GM12878 (cell line): ENCODE measurements at regions not wholly inside any gene's neighbourhood (a gene's known extent, or its start where the extent isn't known, plus 50 kb on each side); places are given as distances from the start of the nearest gene placed in this dataset.

Experiments used
- ATAC-seq: fragments of 200-7000 bp; cut with Tn5 transposase; 3 replicates; pipeline ENCODE4 v1.9.1; 2020; ENCODE audit warnings: mild to moderate bottlenecking, moderate library complexity
- BruUV-seq: library from RNA; stranded (reverse); fragments of 400-500 nt; replicated peaks from 2 replicates; lab custom pipeline; 2021; lab: Mats Ljungman, UMichigan
- CTCF ChIA-PET: fragments of 300-600 bp; sonication (Branson Sonifier 250); formaldehyde crosslinking; extraction: SDS; loops from one replicate; lab custom pipeline; 2021; ENCODE audit warnings: inconsistent platforms; lab: Yijun Ruan, JAX
- POLR2A ChIA-PET: fragments of 350-600 bp; formaldehyde crosslinking; extraction: SDS; loops from one replicate; lab custom pipeline; 2021; ENCODE audit warnings: inconsistent platforms; lab: Charles Lee
- RAD21 ChIA-PET: fragments of 300-600 bp; sonication (Branson Sonifier 250); formaldehyde crosslinking; loops from one replicate; lab custom pipeline; 2023; ENCODE audit warnings: antibody characterized with exemption; ENCODE audit not compliant: unreplicated experiment; lab: Charles Lee
- SMC1A ChIA-PET: fragments of 300-600 bp; sonication (Branson Sonifier 250); formaldehyde crosslinking; loops from one replicate; lab custom pipeline; 2023; ENCODE audit not compliant: unreplicated experiment, uncharacterized antibody; lab: Charles Lee
- DNase-seq: peaks from one replicate; pipeline ENCODE4 v3.0.0-alpha.2; 2011; ENCODE audit warnings: low read depth, low spot score
- FAIRE-seq: peaks from 3 replicates; lab custom pipeline; 2011; peaks lifted over from hg19 to GRCh38; lab: Jason Lieb, UNC
- H2AFZ ChIP-seq: 2 replicates; pipeline ENCODE4 v1.6.0; 2011; ENCODE audit warnings: low read depth, low read length, control low read depth; ENCODE audit not compliant: control insufficient read depth
- H3K27ac ChIP-seq: 2 replicates; pipeline ENCODE4 v1.5.1; 2011; ENCODE audit warnings: control low read depth; ENCODE audit not compliant: control insufficient read depth, insufficient read depth
- H3K27me3 ChIP-seq, 2 experiments: replicated peaks in 1 of 2; 2 replicates each; pipeline versions ENCODE4 v1.6.0 to v1.6.1; 2011; ENCODE audit warnings: low read length in 1 of 2; ENCODE audit not compliant: control insufficient read depth in 2 of 2, insufficient read depth in 2 of 2
- H3K36me3 ChIP-seq, 2 experiments: 2 replicates each; pipeline ENCODE4 v1.5.1; 2011; ENCODE audit warnings: low read length in 1 of 2; ENCODE audit not compliant: control insufficient read depth in 2 of 2, insufficient read depth in 2 of 2
- H3K4me1 ChIP-seq: 2 replicates; pipeline ENCODE4 v1.6.1; 2011; ENCODE audit warnings: mild to moderate bottlenecking, low read length, moderate library complexity, mixed read lengths; ENCODE audit not compliant: control insufficient read depth, insufficient read depth
- H3K4me2 ChIP-seq: 2 replicates; pipeline ENCODE4 v1.6.0; 2011; ENCODE audit warnings: control low read depth; ENCODE audit not compliant: control insufficient read depth, insufficient read depth
- H3K4me3 ChIP-seq: fragments of 200-600 bp; sonication (generic); 2 replicates; pipeline ENCODE4 v1.5.1; 2016
- H3K79me2 ChIP-seq: 2 replicates; pipeline ENCODE4 v1.6.0; 2011; ENCODE audit warnings: low read length; ENCODE audit not compliant: control insufficient read depth, insufficient read depth
- H3K9ac ChIP-seq: 2 replicates; pipeline ENCODE4 v1.8.0; 2011; ENCODE audit warnings: low read length, control low read depth, mixed read lengths; ENCODE audit not compliant: control insufficient read depth, insufficient read depth
- H3K9me3 ChIP-seq: replicated peaks from 3 replicates; pipeline ENCODE4 v1.5.1; 2011; ENCODE audit warnings: mild to moderate bottlenecking, low read length; ENCODE audit not compliant: control insufficient read depth, insufficient read depth
- H4K20me1 ChIP-seq: 2 replicates; pipeline ENCODE4 v1.6.0; 2011; ENCODE audit not compliant: control insufficient read depth, insufficient read depth
- BMI1 ChIP-seq: fragments of 450-650 bp; IDR thresholded peaks from 2 replicates; pipeline ENCODE4 v1.6.1; 2016; ENCODE audit warnings: mild to moderate bottlenecking, moderate library complexity, borderline replicate concordance
- CBX5 ChIP-seq: sonication (generic); IDR thresholded peaks from 2 replicates; pipeline ENCODE4 v1.6.1; 2016; ENCODE audit warnings: low read depth, moderate library complexity, mild to moderate bottlenecking, inconsistent platforms
- CHD1 ChIP-seq: IDR thresholded peaks from 2 replicates; pipeline ENCODE4 v1.6.1; 2012; ENCODE audit warnings: low read depth, low read length, improper control_type of control experiment
- IRF4 ChIP-seq: IDR thresholded peaks from 2 replicates; pipeline ENCODE4 v1.6.1; 2011; ENCODE audit warnings: low read depth, low read length
- RELB ChIP-seq: fragments of 450-650 bp; IDR thresholded peaks from 2 replicates; pipeline ENCODE4 v1.6.1; 2017; ENCODE audit warnings: low read depth, mild to moderate bottlenecking, moderate library complexity
- SP1 ChIP-seq: IDR thresholded peaks from one replicate; pipeline ENCODE4 v1.6.1; 2011; ENCODE audit warnings: low read depth, low read length
- USF1 ChIP-seq: IDR thresholded peaks from 2 replicates; pipeline ENCODE4 v1.6.1; 2011; ENCODE audit warnings: borderline replicate concordance, low read depth, mild to moderate bottlenecking, moderate library complexity, mixed read lengths, low read length; ENCODE audit not compliant: insufficient read depth; ENCODE audit errors: extremely low read length
- ZBTB40 ChIP-seq: fragments of 450-650 bp; IDR thresholded peaks from 2 replicates; pipeline ENCODE4 v1.6.1; 2016; ENCODE audit warnings: mild to moderate bottlenecking, moderate library complexity, borderline replicate concordance
- ZNF384 ChIP-seq: IDR thresholded peaks from 2 replicates; pipeline ENCODE4 v1.6.1; 2012; ENCODE audit warnings: low read depth, mild to moderate bottlenecking, low read length, improper control_type of control experiment, borderline replicate concordance
- WGBS: methylation state at CpG from one replicate; pipeline ENCODE4 v1.1.6; 2016; ENCODE audit warnings: low lambda C conversion rate; ENCODE audit not compliant: insufficient replicate concordance, insufficient coverage; ENCODE audit errors: missing lambda C conversion rate; 5-methylcytosine and 5-hydroxymethylcytosine counted together
- in situ Hi-C: fragments of 300-500 bp; cut with MboI; formaldehyde crosslinking; loops from 9 replicates; pipeline ENCODE4 v1.14.3; 2018; ENCODE audit warnings: mixed read lengths
- intact Hi-C: fragments of 100-400 bp; cut with micrococcal nuclease; formaldehyde crosslinking; loops from one replicate; pipeline ENCODE4 v1.14.2; 2022; ENCODE audit not compliant: unreplicated experiment

- in situ Hi-C loops (no loop called here), intact Hi-C loops (no loop called here)
- ChIA-PET SMC1A (no interaction called here), RAD21 (interaction anchor here (1.2 kb wide), 1 partner anchor 75 kb away, joined by 3 read pairs; no protein-coding TSS in a partner anchor), POLR2A (no interaction called here), CTCF (no interaction called here)
- Histone ChIP-seq H3K9me3 (no peaks in the 10 kb centered on the region; the same call in 2 of the 3 replicates), H3K9ac (no peak overlapping the region), H4K20me1 (no peaks in the 10 kb centered on the region), H3K36me3 (no peaks in the 10 kb centered on the region), H2AFZ (no peak overlapping the region), H3K4me1 (peaks cover 7% of the 10 kb centered on the region), H3K27me3 (no peaks in the 10 kb centered on the region), H3K27ac (no peak overlapping the region), H3K4me3 (no peak overlapping the region), H3K4me2 (no peak overlapping the region), H3K79me2 (no peaks in the 10 kb centered on the region)
- ATAC-seq (no peak), FAIRE-seq (no peak), DNase-seq (no peak)
- 50% methylated on average over 7 of the region's 7 CpGs for WGBS
- BruUV-seq, result no TSS peak
- TF ChIP-seq USF1 (no peak), ZNF384 (no peak), BMI1 (no peak), IRF4 (no peak), ZBTB40 (no peak), CHD1 (no peak), CBX5 (no peak), SP1 (no peak), RELB (no peak)
Measured at GRCh38 chr14:61179061-61179690, 102.0 kb downstream of the TMEM30B start.
